IMR-90 (cell line): ENCODE measurements at regions not wholly inside any gene's neighbourhood (a gene's known extent, or its start where the extent isn't known, plus 50 kb on each side); places are given as distances from the start of the nearest gene placed in this dataset.

Experiments
- ATAC-seq: fragments of 200-7000 bp; cut with Tn5 transposase; 2 replicates; pipeline ENCODE4 v1.9.1; 2020; ENCODE audit warnings: low read depth, mild to moderate bottlenecking, moderate library complexity
- BruUV-seq: library from RNA; stranded (reverse); fragments of 400-500 nt; replicated peaks from 2 replicates; lab custom pipeline; 2021; lab: Mats Ljungman, UMichigan
- CTCF ChIA-PET: fragments of 300-600 bp; formaldehyde crosslinking; extraction: SDS; loops from one replicate; lab custom pipeline; 2021; ENCODE audit warnings: antibody characterized with exemption; lab: Yijun Ruan, JAX
- POLR2A ChIA-PET: fragments of 300-600 bp; sonication (Branson Sonifier 250); formaldehyde crosslinking; loops from one replicate; lab custom pipeline; 2022; ENCODE audit warnings: antibody characterized with exemption; ENCODE audit not compliant: unreplicated experiment; lab: Charles Lee
- DNase-seq: peaks from one replicate; pipeline ENCODE4 v3.0.0; 2013
- H2AFZ ChIP-seq: replicated peaks from 2 replicates; pipeline ENCODE3; 2013; ENCODE audit warnings: low read length, mild to moderate bottlenecking; ENCODE audit not compliant: poor library complexity
- H2AK5ac ChIP-seq: 2 replicates; pipeline ENCODE4 v1.6.1; 2013; ENCODE audit warnings: low read depth, low read length, inconsistent platforms
- H2AK9ac ChIP-seq: replicated peaks from 2 replicates; pipeline ENCODE3; 2013; ENCODE audit warnings: mild to moderate bottlenecking, low read depth, low read length, moderate library complexity; ENCODE audit not compliant: poor library complexity
- H2BK120ac ChIP-seq: 2 replicates; pipeline ENCODE4 v1.6.1; 2013; ENCODE audit warnings: low read depth, low read length, inconsistent platforms
- H2BK15ac ChIP-seq: 3 replicates; pipeline ENCODE4 v1.6.1; 2013; ENCODE audit warnings: low read depth, low read length, inconsistent platforms
- H2BK20ac ChIP-seq: 2 replicates; pipeline ENCODE4 v1.6.1; 2013; ENCODE audit warnings: low read depth, mild to moderate bottlenecking, inconsistent platforms, low read length, moderate library complexity
- H2BK5ac ChIP-seq: 2 replicates; pipeline ENCODE4 v1.6.1; 2013; ENCODE audit warnings: mild to moderate bottlenecking, low read depth, low read length, inconsistent platforms; ENCODE audit not compliant: poor library complexity, severe bottlenecking
- H3K14ac ChIP-seq: replicated peaks from 2 replicates; pipeline ENCODE4 v1.6.1; 2013; ENCODE audit warnings: low read depth, low read length, inconsistent platforms
- H3K18ac ChIP-seq: 2 replicates; pipeline ENCODE4 v1.6.1; 2013; ENCODE audit warnings: low read depth, low read length, control low read depth
- H3K23ac ChIP-seq: 2 replicates; pipeline ENCODE4 v1.6.1; 2013; ENCODE audit warnings: low read depth, low read length, inconsistent platforms
- H3K27ac ChIP-seq: 2 replicates; pipeline ENCODE4 v1.5.1; 2013; ENCODE audit warnings: mild to moderate bottlenecking, control low read depth, low read length; ENCODE audit not compliant: insufficient read depth
- H3K27me3 ChIP-seq: 2 replicates; pipeline ENCODE4 v1.6.1; 2013; ENCODE audit warnings: low read length; ENCODE audit not compliant: control insufficient read depth, insufficient read depth
- H3K36me3 ChIP-seq: 2 replicates; pipeline ENCODE4 v1.6.1; 2013; ENCODE audit warnings: low read length, mixed read lengths; ENCODE audit not compliant: control insufficient read depth, insufficient read depth
- H3K4ac ChIP-seq: 2 replicates; pipeline ENCODE4 v1.6.1; 2013; ENCODE audit warnings: low read depth, low read length, inconsistent platforms
- H3K4me1 ChIP-seq: 2 replicates; pipeline ENCODE4 v1.6.1; 2013; ENCODE audit warnings: low read length, mixed read lengths; ENCODE audit not compliant: control insufficient read depth, insufficient read depth
- H3K4me2 ChIP-seq: 2 replicates; pipeline ENCODE4 v1.6.1; 2013; ENCODE audit warnings: low read depth, mild to moderate bottlenecking, control low read depth, low read length, moderate library complexity
- H3K4me3 ChIP-seq: 2 replicates; pipeline ENCODE4 v1.5.1; 2013; ENCODE audit warnings: low read depth, mild to moderate bottlenecking, control low read depth, low read length, moderate library complexity; ENCODE audit not compliant: insufficient read depth
- H3K56ac ChIP-seq: 2 replicates; pipeline ENCODE4 v1.6.1; 2013; ENCODE audit warnings: low read length, inconsistent platforms; ENCODE audit not compliant: insufficient read depth; ENCODE audit errors: extremely low read depth
- H3K79me1 ChIP-seq, 2 experiments: 2 replicates each; pipeline ENCODE4 v1.6.1; 2013; ENCODE audit warnings: low read length in 2 of 2, inconsistent platforms in 1 of 2, low read depth in 1 of 2
- H3K9ac ChIP-seq: 2 replicates; pipeline ENCODE4 v1.6.1; 2013; ENCODE audit warnings: low read depth, low read length, control low read depth
- H3K9me1 ChIP-seq: 2 replicates; pipeline ENCODE4 v1.6.1; 2013; ENCODE audit warnings: low read length, inconsistent platforms; ENCODE audit not compliant: insufficient read depth
- H3K9me3 ChIP-seq: 2 replicates; pipeline ENCODE4 v1.6.1; 2013; ENCODE audit warnings: low read length; ENCODE audit not compliant: control insufficient read depth, insufficient read depth
- H4K20me1 ChIP-seq: 2 replicates; pipeline ENCODE4 v1.6.1; 2013; ENCODE audit warnings: low read length, inconsistent platforms; ENCODE audit not compliant: insufficient read depth
- H4K5ac ChIP-seq: 2 replicates; pipeline ENCODE4 v1.6.1; 2013; ENCODE audit warnings: mild to moderate bottlenecking, low read depth, low read length, control low read depth
- H4K8ac ChIP-seq, 2 experiments: 2 replicates each; pipeline ENCODE4 v1.6.1; 2013; ENCODE audit warnings: low read depth in 2 of 2, low read length in 2 of 2, control low read depth in 1 of 2, inconsistent platforms in 1 of 2
- H4K91ac ChIP-seq: 2 replicates; pipeline ENCODE4 v1.6.1; 2013; ENCODE audit warnings: low read depth, low read length, inconsistent platforms; ENCODE audit not compliant: insufficient read depth
- BHLHE40 ChIP-seq: fragments of 150-350 bp; IDR thresholded peaks from 2 replicates; pipeline ENCODE4 v1.6.1; 2016; ENCODE audit warnings: mild to moderate bottlenecking, low read depth, low read length
- CEBPB ChIP-seq: IDR thresholded peaks from 2 replicates; pipeline ENCODE4 v1.6.1; 2012; ENCODE audit warnings: low read depth, low read length, improper control_type of control experiment
- CHD1 ChIP-seq: IDR thresholded peaks from 2 replicates; pipeline ENCODE4 v1.6.1; 2012; ENCODE audit warnings: low read depth, low read length, improper control_type of control experiment
- ELK1 ChIP-seq: fragments of 150-350 bp; IDR thresholded peaks from 2 replicates; pipeline ENCODE4 v1.6.1; 2016; ENCODE audit warnings: low read depth, mild to moderate bottlenecking, low read length, moderate library complexity, borderline replicate concordance
- FOS ChIP-seq: fragments of 150-350 bp; IDR thresholded peaks from 2 replicates; pipeline ENCODE4 v1.6.1; 2016; ENCODE audit warnings: low read depth, low read length
- MAFK ChIP-seq: IDR thresholded peaks from 2 replicates; pipeline ENCODE4 v1.6.1; 2012; ENCODE audit warnings: low read depth, low read length, improper control_type of control experiment
- MAZ ChIP-seq: IDR thresholded peaks from 2 replicates; pipeline ENCODE4 v1.6.1; 2012; ENCODE audit warnings: low read depth, mild to moderate bottlenecking, low read length, improper control_type of control experiment, moderate library complexity, borderline replicate concordance
- MXI1 ChIP-seq: IDR thresholded peaks from 2 replicates; pipeline ENCODE4 v1.6.1; 2012; ENCODE audit warnings: low read depth, mild to moderate bottlenecking, low read length, moderate library complexity, borderline replicate concordance
- NFE2L2 ChIP-seq: fragments of 150-350 bp; IDR thresholded peaks from 2 replicates; pipeline ENCODE4 v1.6.1; 2016; ENCODE audit warnings: low read depth, mild to moderate bottlenecking, low read length
- POLR2A ChIP-seq: IDR thresholded peaks from 2 replicates; pipeline ENCODE4 v1.6.1; 2012; ENCODE audit warnings: mild to moderate bottlenecking, low read depth, low read length
- RAD21 ChIP-seq: IDR thresholded peaks from 2 replicates; pipeline ENCODE4 v1.6.1; 2012; ENCODE audit warnings: low read length, improper control_type of control experiment
- RCOR1 ChIP-seq: IDR thresholded peaks from 2 replicates; pipeline ENCODE4 v1.6.1; 2012; ENCODE audit warnings: mild to moderate bottlenecking, low read length, improper control_type of control experiment; ENCODE audit not compliant: insufficient replicate concordance
- RFX5 ChIP-seq: IDR thresholded peaks from 2 replicates; pipeline ENCODE4 v1.8.0; 2012; ENCODE audit warnings: low read depth, mild to moderate bottlenecking, low read length, moderate library complexity
- SMC3 ChIP-seq: fragments of 150-350 bp; IDR thresholded peaks from 2 replicates; pipeline ENCODE4 v1.6.1; 2016; ENCODE audit warnings: low read depth, mild to moderate bottlenecking, antibody characterized with exemption, low read length, moderate library complexity
- USF2 ChIP-seq: fragments of 150-350 bp; IDR thresholded peaks from 2 replicates; pipeline ENCODE4 v1.6.1; 2017; ENCODE audit warnings: mild to moderate bottlenecking, antibody characterized with exemption, low read length, low read depth
- WGBS, 2 experiments: methylation state at CpG; one replicate each; pipeline versions ENCODE4 v1.1.5 to v1.1.7; 2013; ENCODE audit warnings: missing lambda C conversion rate in 2 of 2; ENCODE audit not compliant: insufficient read length in 1 of 2; ENCODE audit errors: extremely low coverage in 2 of 2; 5-methylcytosine and 5-hydroxymethylcytosine counted together
- dilution Hi-C: fragments of 300-500 bp; cut with HindIII; formaldehyde crosslinking; loops from one replicate; pipeline ENCODE4 v1.14.3; 2018; ENCODE audit warnings: low sequenced_read_pairs; ENCODE audit not compliant: unreplicated experiment
- in situ Hi-C: fragments of 300-500 bp; cut with MboI; formaldehyde crosslinking; loops from 3 replicates; pipeline ENCODE4 v1.14.3; 2019; ENCODE audit warnings: low sequenced_read_pairs, inconsistent platforms, mixed read lengths
- intact Hi-C: fragments of 100-400 bp; cut with micrococcal nuclease; formaldehyde crosslinking; loops from 2 replicates; pipeline ENCODE4 v1.10.0; 2022
- TF ChIP-seq, protein P1 (sequence below): conservative IDR thresholded peaks from 2 replicates; pipeline ENCODE4 v1.5.1; 2012; ENCODE audit warnings: mild to moderate bottlenecking, low read depth, low read length, improper control_type of control experiment

DNA sequence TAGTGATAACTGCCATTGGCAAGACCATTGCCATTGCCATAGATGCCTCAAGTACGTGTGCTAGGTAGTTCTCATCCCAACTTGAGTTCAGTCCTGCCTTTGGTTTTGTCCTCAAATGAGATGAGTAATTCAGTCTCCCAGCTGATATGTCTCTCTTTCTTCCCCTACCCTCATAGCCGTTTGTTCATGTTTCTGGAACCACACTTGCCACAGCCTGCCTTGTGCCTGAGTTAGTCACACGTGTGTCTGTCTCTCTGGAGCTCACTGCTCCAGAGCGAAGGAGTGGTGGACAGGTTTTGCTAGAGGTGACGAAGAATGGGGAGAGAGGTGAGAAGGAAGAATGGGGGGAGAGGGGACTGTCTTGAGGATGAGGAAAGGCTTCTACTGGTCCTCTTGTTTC, 88.0 kb upstream of the IGF1R start:
- H3K4me3 ChIP-seq = no peak overlapping the region
- peaks cover 16% of the 10 kb centered on the region for H3K27me3 ChIP-seq
- no peak overlapping the region for H2AK5ac ChIP-seq
- H2BK120ac ChIP-seq = no peak overlapping the region
- no peak overlapping the region for H2AK9ac ChIP-seq
- ChIA-PET CTCF (no interaction called here), POLR2A (no interaction called here)
- H3K27ac ChIP-seq = no peak overlapping the region
- H3K14ac ChIP-seq = no peak overlapping the region
- dilution Hi-C loops = no loop called here
- no peak for DNase-seq
- no peak for ATAC-seq
- no peaks in the 10 kb centered on the region for H3K4me1 ChIP-seq
- BruUV-seq = no TSS peak
- H2AFZ ChIP-seq = no peak overlapping the region
- intact Hi-C loops = no loop called here
- no peaks in the 10 kb centered on the region for H3K9me3 ChIP-seq
- H3K9ac ChIP-seq = no peak overlapping the region
- no peak overlapping the region for H2BK5ac ChIP-seq
- no peak overlapping the region for H4K8ac ChIP-seq
- no peak overlapping the region for H3K23ac ChIP-seq
- in situ Hi-C loops = no loop called here
- H3K4me2 ChIP-seq = no peak overlapping the region
- no CpG with 5 or more reads among the region's 5 CpGs for WGBS, 2 experiments
- TF ChIP-seq FOS = no peak
- no peak for TF ChIP-seq RAD21
- no peak for TF ChIP-seq BHLHE40
- no peak for TF ChIP-seq RCOR1
- TF ChIP-seq MXI1 = no peak
- no peak for TF ChIP-seq MAFK
- TF ChIP-seq SMC3 = no peak
- TF ChIP-seq MAZ = no peak
- no peak for TF ChIP-seq POLR2A
- no peak for TF ChIP-seq RFX5
- no peak for TF ChIP-seq CEBPB
- TF ChIP-seq, protein P1, sequence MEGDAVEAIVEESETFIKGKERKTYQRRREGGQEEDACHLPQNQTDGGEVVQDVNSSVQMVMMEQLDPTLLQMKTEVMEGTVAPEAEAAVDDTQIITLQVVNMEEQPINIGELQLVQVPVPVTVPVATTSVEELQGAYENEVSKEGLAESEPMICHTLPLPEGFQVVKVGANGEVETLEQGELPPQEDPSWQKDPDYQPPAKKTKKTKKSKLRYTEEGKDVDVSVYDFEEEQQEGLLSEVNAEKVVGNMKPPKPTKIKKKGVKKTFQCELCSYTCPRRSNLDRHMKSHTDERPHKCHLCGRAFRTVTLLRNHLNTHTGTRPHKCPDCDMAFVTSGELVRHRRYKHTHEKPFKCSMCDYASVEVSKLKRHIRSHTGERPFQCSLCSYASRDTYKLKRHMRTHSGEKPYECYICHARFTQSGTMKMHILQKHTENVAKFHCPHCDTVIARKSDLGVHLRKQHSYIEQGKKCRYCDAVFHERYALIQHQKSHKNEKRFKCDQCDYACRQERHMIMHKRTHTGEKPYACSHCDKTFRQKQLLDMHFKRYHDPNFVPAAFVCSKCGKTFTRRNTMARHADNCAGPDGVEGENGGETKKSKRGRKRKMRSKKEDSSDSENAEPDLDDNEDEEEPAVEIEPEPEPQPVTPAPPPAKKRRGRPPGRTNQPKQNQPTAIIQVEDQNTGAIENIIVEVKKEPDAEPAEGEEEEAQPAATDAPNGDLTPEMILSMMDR = no peak
- no peak for TF ChIP-seq NFE2L2
- no peak for TF ChIP-seq USF2
- TF ChIP-seq ELK1 = no peak
- TF ChIP-seq CHD1 = no peak
- no peaks in the 10 kb centered on the region for H3K79me1 ChIP-seq
- H4K20me1 ChIP-seq = no peaks in the 10 kb centered on the region
- no peak overlapping the region for H4K91ac ChIP-seq
- H2BK20ac ChIP-seq = no peak overlapping the region
- no peak overlapping the region for H3K56ac ChIP-seq
- H3K4ac ChIP-seq = no peak overlapping the region
- no peak overlapping the region for H2BK15ac ChIP-seq
- no peak overlapping the region for H4K5ac ChIP-seq
- H3K9me1 ChIP-seq = 0 out of 2 replicates have a peak, but pooled peaks cover 2% of the 10 kb centered on the region
- no peaks in the 10 kb centered on the region for H3K36me3 ChIP-seq
- H3K18ac ChIP-seq = no peak overlapping the region
